SK-N-MC (cell line): ENCODE measurements at regions not wholly inside any gene's neighbourhood (a gene's known extent, or its start where the extent isn't known, plus 50 kb on each side); places are given as distances from the start of the nearest gene placed in this dataset.

Experiments
- DNase-seq: peaks from one replicate; pipeline ENCODE4 v3.0.0-alpha.2; 2011; ENCODE audit warnings: low read depth, low spot score
- H3K27ac ChIP-seq: fragments of 200-600 bp; sonication (generic); 2 replicates; pipeline ENCODE4 v1.5.1; 2016; ENCODE audit warnings: mixed run types
- H3K36me3 ChIP-seq: fragments of 200-600 bp; sonication (generic); 2 replicates; pipeline ENCODE4 v1.6.1; 2017; ENCODE audit warnings: antibody characterized with exemption, low read length, mixed read lengths; ENCODE audit not compliant: insufficient read depth
- H3K4me3 ChIP-seq: fragments of 200-600 bp; sonication (generic); 2 replicates; pipeline ENCODE4 v1.5.1; 2016
- H3K9ac ChIP-seq: fragments of 200-600 bp; sonication (generic); 2 replicates; pipeline ENCODE4 v1.8.0; 2017; ENCODE audit warnings: mixed run types, mixed read lengths; ENCODE audit not compliant: insufficient read length
- H3K9me3 ChIP-seq: fragments of 200-600 bp; sonication (generic); 2 replicates; pipeline ENCODE4 v1.6.1; 2017; ENCODE audit warnings: low read depth, mild to moderate bottlenecking, antibody characterized with exemption, low read length, moderate library complexity, mixed read lengths
- EZH2 ChIP-seq: fragments of 200-600 bp; sonication (generic); IDR thresholded peaks from one replicate; pipeline ENCODE4 v1.6.1; 2017; ENCODE audit warnings: antibody characterized with exemption
- FOXP2 ChIP-seq: optimal IDR thresholded peaks from 2 replicates; pipeline ENCODE3; 2011; ENCODE audit warnings: mild to moderate bottlenecking, moderate library complexity; ENCODE audit not compliant: insufficient read depth; ENCODE audit errors: extremely low read length, control extremely low read depth
- POLR2AphosphoS5 ChIP-seq: IDR thresholded peaks from 2 replicates; pipeline ENCODE4 v1.6.1; 2012; ENCODE audit warnings: mild to moderate bottlenecking, low read depth, low read length, borderline replicate concordance

GRCh38 chr3:72560846-72561675 is 287.2 kb downstream of the SHQ1 start:
- H3K9me3 ChIP-seq: no peaks in the 10 kb centered on the region
- no peak for TF ChIP-seq POLR2AphosphoS5
- no peak for TF ChIP-seq FOXP2
- TF ChIP-seq EZH2: no peak
- DNase-seq: no peak
- H3K4me3 ChIP-seq: no peak overlapping the region
- no peaks in the 10 kb centered on the region for H3K36me3 ChIP-seq
- H3K27ac ChIP-seq: no peak overlapping the region
- no peak overlapping the region for H3K9ac ChIP-seq

- no peak overlapping the region for H3K27ac ChIP-seq
- no peak overlapping the region for H3K9ac ChIP-seq
- H3K4me3 ChIP-seq: no peak overlapping the region
- H3K36me3 ChIP-seq: no peaks in the 10 kb centered on the region
- H3K9me3 ChIP-seq: no peaks in the 10 kb centered on the region
- TF ChIP-seq EZH2 (no peak), POLR2AphosphoS5 (no peak), FOXP2 (no peak)
- DNase-seq: no peak
These were observed 288.9 kb downstream of the SHQ1 start for GRCh38 chr3:72559385-72559784.

GRCh38 chr3:72558001-72558400 is 290.2 kb downstream of the SHQ1 start:
- no peak for TF ChIP-seq POLR2AphosphoS5
- TF ChIP-seq EZH2: no peak
- TF ChIP-seq FOXP2: no peak
- H3K4me3 ChIP-seq: no peak overlapping the region
- H3K27ac ChIP-seq: no peak overlapping the region
- no peak for DNase-seq
- no peaks in the 10 kb centered on the region for H3K9me3 ChIP-seq
- H3K36me3 ChIP-seq: no peaks in the 10 kb centered on the region
- H3K9ac ChIP-seq: no peak overlapping the region

GRCh38 chr3:72555714-72556113 is 292.5 kb downstream of the SHQ1 start:
- TF ChIP-seq EZH2 (no peak), FOXP2 (no peak), POLR2AphosphoS5 (no peak)
- Histone ChIP-seq H3K4me3 (no peak overlapping the region), H3K27ac (no peak overlapping the region), H3K9ac (no peak overlapping the region), H3K36me3 (no peaks in the 10 kb centered on the region), H3K9me3 (no peaks in the 10 kb centered on the region)
- DNase-seq: no peak

DNA sequence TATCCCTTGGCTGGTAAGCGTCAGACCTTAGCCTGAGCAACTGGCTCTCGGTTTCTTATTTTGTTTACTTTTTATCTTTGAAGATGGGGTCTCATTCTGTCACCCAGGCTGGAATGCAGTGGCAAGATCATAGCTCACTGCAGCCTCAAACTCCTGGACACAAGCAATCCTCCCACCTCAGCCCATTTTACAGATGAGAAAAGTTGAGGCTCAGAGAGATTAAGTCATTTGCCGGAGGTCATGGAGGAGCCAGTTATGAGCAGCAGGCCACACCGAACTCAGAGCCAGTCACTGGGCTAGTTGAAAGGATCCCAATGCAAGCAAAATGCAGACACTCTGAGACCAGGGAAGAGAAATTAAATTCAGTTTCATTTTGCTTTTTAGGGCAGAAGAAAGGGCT is 293.6 kb downstream of the SHQ1 start:
- TF ChIP-seq FOXP2 (no peak), EZH2 (no peak), POLR2AphosphoS5 (no peak)
- Histone ChIP-seq H3K27ac (no peak overlapping the region), H3K9me3 (no peaks in the 10 kb centered on the region), H3K36me3 (no peaks in the 10 kb centered on the region), H3K4me3 (no peak overlapping the region), H3K9ac (no peak overlapping the region)
- no peak for DNase-seq

- no peaks in the 10 kb centered on the region for H3K36me3 ChIP-seq
These were observed 294.9 kb downstream of the SHQ1 start for GRCh38 chr3:72553298-72553697.

DNA sequence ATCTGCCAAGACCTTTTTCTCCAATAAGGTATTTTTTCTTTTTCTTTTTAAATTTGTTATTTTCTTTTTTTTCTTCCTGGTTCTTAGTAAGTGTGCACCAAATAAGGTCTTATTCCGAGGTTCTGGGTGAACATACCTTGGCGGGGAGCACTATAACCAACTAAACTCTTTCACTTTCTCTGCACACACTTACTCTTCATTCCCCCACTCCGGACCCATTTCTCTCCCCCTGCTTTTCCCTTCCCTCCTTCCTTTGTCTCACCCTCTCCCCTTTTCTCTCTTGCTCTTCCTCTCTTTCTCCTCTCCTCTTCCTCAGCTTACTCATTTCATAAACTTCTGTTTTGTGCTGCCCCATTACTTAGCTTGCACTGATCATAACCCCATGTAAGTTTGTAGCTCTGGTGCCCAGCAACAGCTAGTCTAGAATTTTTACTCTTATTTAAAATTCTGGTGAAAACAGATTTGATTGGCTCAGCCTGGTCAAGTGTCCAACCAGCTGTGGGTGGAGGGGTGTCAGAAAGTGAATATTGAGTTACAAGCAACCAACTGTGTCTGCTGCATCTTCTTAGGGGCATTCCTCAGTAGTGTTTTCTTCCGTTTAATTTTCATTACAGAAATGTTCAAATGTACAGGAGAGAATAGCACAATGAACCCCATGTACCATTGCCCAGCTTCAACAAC is 297.5 kb downstream of the SHQ1 start:
- Histone ChIP-seq H3K9ac (no peak overlapping the region), H3K27ac (no peak overlapping the region), H3K36me3 (no peaks in the 10 kb centered on the region), H3K4me3 (no peak overlapping the region), H3K9me3 (no peaks in the 10 kb centered on the region)
- no peak for DNase-seq
- TF ChIP-seq POLR2AphosphoS5 (no peak), EZH2 (no peak), FOXP2 (no peak)

More at GRCh38 chr3:72553298-72553697, 294.9 kb downstream of the SHQ1 start:
- Histone ChIP-seq H3K9ac (no peak overlapping the region), H3K9me3 (no peaks in the 10 kb centered on the region), H3K4me3 (no peak overlapping the region), H3K27ac (no peak overlapping the region)
- no peak for DNase-seq
- no peak for TF ChIP-seq POLR2AphosphoS5
- no peak for TF ChIP-seq FOXP2
- TF ChIP-seq EZH2: no peak

DNA sequence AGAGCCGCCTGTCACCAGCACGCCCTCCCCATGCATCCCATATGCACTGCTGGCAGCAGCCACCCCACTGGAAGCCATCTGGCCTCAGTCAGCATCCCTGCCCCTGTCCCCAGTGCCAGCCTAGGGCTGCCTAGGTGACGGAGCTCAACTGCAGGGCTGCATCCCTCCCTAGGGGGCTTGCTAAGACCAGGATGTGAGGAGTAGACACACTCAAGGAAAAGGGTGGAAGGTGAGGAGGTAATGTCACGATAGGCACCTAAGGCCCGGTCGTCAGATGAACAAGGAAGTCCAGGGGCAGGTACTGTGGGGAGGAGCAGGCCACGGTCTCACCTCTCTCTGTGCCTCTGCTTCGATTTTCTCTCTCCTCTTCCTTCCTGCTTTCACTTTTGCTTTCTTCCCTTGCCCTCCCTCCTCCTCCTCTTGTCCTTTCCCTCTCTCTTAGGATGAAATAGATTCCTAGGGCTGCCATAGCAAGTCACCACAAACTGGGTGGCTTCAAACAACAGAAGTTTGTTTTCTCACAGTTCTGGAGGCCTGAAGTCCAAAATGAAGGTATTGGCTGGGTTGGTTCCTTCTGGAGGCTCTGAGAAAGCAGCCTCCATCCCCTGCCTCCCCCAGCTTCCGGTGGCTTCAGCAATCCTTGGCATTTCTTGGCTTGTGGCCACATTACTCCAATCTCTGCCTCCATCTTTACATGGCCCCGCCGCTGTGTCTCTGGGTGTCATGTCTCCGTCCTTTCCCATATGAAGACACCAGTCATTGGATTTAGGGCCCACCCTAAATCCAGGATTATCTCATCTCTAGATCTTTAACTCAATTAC is 298.3 kb downstream of the SHQ1 start:
- H3K27ac ChIP-seq: no peak overlapping the region
- no peak overlapping the region for H3K4me3 ChIP-seq
- TF ChIP-seq EZH2: no peak
- no peak for TF ChIP-seq FOXP2
- no peak for TF ChIP-seq POLR2AphosphoS5
- H3K36me3 ChIP-seq: no peaks in the 10 kb centered on the region
- DNase-seq: no peak
- no peaks in the 10 kb centered on the region for H3K9me3 ChIP-seq
- no peak overlapping the region for H3K9ac ChIP-seq
